CD4-positive, alpha-beta memory T cell (primary cell): ENCODE measurements at regions not wholly inside any gene's neighbourhood (a gene's known extent, or its start where the extent isn't known, plus 50 kb on each side); places are given as distances from the start of the nearest gene placed in this dataset.

Source experiments
- CTCF ChIA-PET: fragments of 350-600 bp; sonication (Branson Sonifier 250); formaldehyde crosslinking; loops from one replicate; lab custom pipeline; 2021; ENCODE audit warnings: inconsistent platforms; ENCODE audit not compliant: partially characterized antibody; lab: Charles Lee
- POLR2A ChIA-PET: fragments of 350-600 bp; sonication (Branson Sonifier 250); formaldehyde crosslinking; loops from one replicate; lab custom pipeline; 2021; ENCODE audit not compliant: partially characterized antibody; lab: Charles Lee
- DNase-seq, 5 donors: peaks; one replicate each; pipeline versions ENCODE4 v3.0.0 to v3.0.0-alpha.2; 2020 to 2022; ENCODE audit warnings: mixed read lengths in 1 of 5
- H3K27ac ChIP-seq: one replicate; pipeline ENCODE4 v1.7.0; 2013; ENCODE audit warnings: low read depth, low read length
- H3K27me3 ChIP-seq: 2 replicates; pipeline ENCODE4 v1.7.0; 2013; ENCODE audit warnings: mild to moderate bottlenecking, low read length, moderate library complexity; ENCODE audit not compliant: insufficient read depth
- H3K36me3 ChIP-seq: 2 replicates; pipeline ENCODE4 v1.7.0; 2013; ENCODE audit warnings: mild to moderate bottlenecking, low read length, moderate library complexity; ENCODE audit not compliant: insufficient read depth
- H3K4me1 ChIP-seq: 2 replicates; pipeline ENCODE4 v1.7.0; 2013; ENCODE audit warnings: mild to moderate bottlenecking, low read length, moderate library complexity; ENCODE audit not compliant: insufficient read depth
- H3K4me3 ChIP-seq, 2 donors: one replicate each; pipeline ENCODE4 v1.7.0; 2013; ENCODE audit warnings: low read length in 2 of 2, mild to moderate bottlenecking in 1 of 2
- H3K9me3 ChIP-seq, 2 donors: one replicate each; pipeline ENCODE4 v1.7.0; 2013; ENCODE audit warnings: low read length in 2 of 2, control low read depth in 1 of 2; ENCODE audit not compliant: control insufficient read depth in 1 of 2
- H3K27ac Mint-ChIP-seq, 7 donors: one replicate each; pipeline ENCODE4 v1.8.0; 2020 to 2021; ENCODE audit warnings: mixed read lengths in 7 of 7, mild to moderate bottlenecking in 6 of 7, inconsistent platforms in 3 of 7, moderate library complexity in 3 of 7
- H3K27me3 Mint-ChIP-seq, 2 donors: one replicate each; pipeline ENCODE4 v1.8.0; 2020 to 2021; ENCODE audit warnings: mixed read lengths in 2 of 2
- H3K36me3 Mint-ChIP-seq, 2 donors: one replicate each; pipeline ENCODE4 v1.8.0; 2020 to 2021; ENCODE audit warnings: mixed read lengths in 2 of 2, inconsistent platforms in 1 of 2, mild to moderate bottlenecking in 1 of 2
- H3K4me1 Mint-ChIP-seq, 4 donors: one replicate each; pipeline ENCODE4 v1.8.0; 2020 to 2021; ENCODE audit warnings: mixed read lengths in 4 of 4, mild to moderate bottlenecking in 1 of 4
- H3K4me3 Mint-ChIP-seq, 8 donors: one replicate each; pipeline ENCODE4 v1.8.0; 2020 to 2021; ENCODE audit warnings: mixed read lengths in 8 of 8, mild to moderate bottlenecking in 7 of 8, moderate library complexity in 6 of 8, inconsistent platforms in 3 of 8
- H3K9me3 Mint-ChIP-seq, 8 donors: one replicate each; pipeline ENCODE4 v1.8.0; 2020 to 2021; ENCODE audit warnings: mixed read lengths in 8 of 8, mild to moderate bottlenecking in 5 of 8, inconsistent platforms in 3 of 8, moderate library complexity in 1 of 8
- intact Hi-C: fragments of 100-400 bp; cut with micrococcal nuclease; formaldehyde crosslinking; loops from one replicate; pipeline ENCODE4 v1.15.1; 2023

- Histone ChIP-seq H3K36me3 (no peaks in the 10 kb centered on the region), H3K27ac (no peak overlapping the region), H3K4me1 (peaks cover 32% of the 10 kb centered on the region), H3K27me3 (no peaks in the 10 kb centered on the region), H3K4me3 (no peak overlapping the region), H3K9me3 (no peaks in the 10 kb centered on the region)
- Mint-ChIP-seq H3K9me3 (no peaks in the 10 kb centered on the region), H3K27ac (peak overlapping the region; percentile 62 to 90 (median 88)), H3K27me3 (no peaks in the 10 kb centered on the region), H3K36me3 (no peaks in the 10 kb centered on the region), H3K4me3 (peak overlapping the region in 7 of 8 donors; percentile 47 to 78 (median 58)), H3K4me1 (peaks cover 22 to 40% (median 30%) of the 10 kb centered on the region in 4 donors)
- DNase-seq: peak in 1 of 5 donors; percentile 16
- ChIA-PET CTCF (interaction anchor here (0.9 to 1.2 kb wide), 3 partner anchors 8 to 21 kb away, joined by 3 to 4 read pairs (median 3); no protein-coding TSS in a partner anchor), POLR2A (interaction anchor here (0.9 to 1.2 kb wide), 2 partner anchors 8 to 116 kb away, joined by 3 read pairs; no protein-coding TSS in a partner anchor)
- intact Hi-C loops: no loop called here
These were observed 117.7 kb downstream of the B3GNT2 start for GRCh38 chr2:62313449-62314227.

GRCh38 chr2:62309465-62310091 lies 113.7 kb downstream of the B3GNT2 start:
- no peaks in the 10 kb centered on the region for H3K9me3 ChIP-seq
- intact Hi-C loops: loop anchor here (5.0 kb wide), 1 partner anchor 398 kb away; the partner anchor contains the start of gene EHBP1
- no peak overlapping the region for H3K4me3 ChIP-seq
- peaks cover 62% of the 10 kb centered on the region for H3K4me1 ChIP-seq
- peak overlapping the region; percentile 70 to 83 (median 78) for H3K4me3 Mint-ChIP-seq
- no peaks in the 10 kb centered on the region for H3K9me3 Mint-ChIP-seq
- no peaks in the 10 kb centered on the region for H3K36me3 Mint-ChIP-seq
- H3K4me1 Mint-ChIP-seq: peaks cover 49 to 77% (median 61%) of the 10 kb centered on the region in 4 donors
- ChIA-PET CTCF (interaction anchor here (0.8 to 1.3 kb wide), 4 partner anchors 8 to 112 kb away, joined by 3 to 6 read pairs (median 4); no protein-coding TSS in a partner anchor), POLR2A (interaction anchor here (1.1 to 1.4 kb wide), 3 partner anchors 12 to 1279 kb away, joined by 3 to 4 read pairs (median 3); partner anchors contain the start of genes MDH1 and WDPCP)
- H3K27me3 ChIP-seq: no peaks in the 10 kb centered on the region
- H3K27ac ChIP-seq: peak overlapping the region; percentile 15
- peak overlapping the region; percentile 79 to 94 (median 90) for H3K27ac Mint-ChIP-seq
- H3K36me3 ChIP-seq: no peaks in the 10 kb centered on the region
- no peak for DNase-seq
- no peaks in the 10 kb centered on the region for H3K27me3 Mint-ChIP-seq

- Histone ChIP-seq H3K4me1 (peaks cover 62% of the 10 kb centered on the region), H3K27me3 (no peaks in the 10 kb centered on the region), H3K4me3 (no peak overlapping the region), H3K27ac (peak overlapping the region; percentile 15), H3K9me3 (no peaks in the 10 kb centered on the region), H3K36me3 (no peaks in the 10 kb centered on the region)
- ChIA-PET CTCF (interaction anchor here (0.8 to 1.3 kb wide), 4 partner anchors 9 to 112 kb away, joined by 3 to 6 read pairs (median 4); no protein-coding TSS in a partner anchor), POLR2A (interaction anchor here (1.1 to 1.4 kb wide), 3 partner anchors 12 to 1280 kb away, joined by 3 to 4 read pairs (median 3); partner anchors contain the start of genes MDH1 and WDPCP)
- H3K36me3 Mint-ChIP-seq: no peaks in the 10 kb centered on the region
- H3K27ac Mint-ChIP-seq: peak overlapping the region in 4 of 7 donors; percentile 35 to 91 (median 63)
- H3K9me3 Mint-ChIP-seq: no peaks in the 10 kb centered on the region
- H3K4me1 Mint-ChIP-seq: peaks cover 50 to 77% (median 62%) of the 10 kb centered on the region in 4 donors
- no peak for DNase-seq
- H3K4me3 Mint-ChIP-seq: peak overlapping the region in 1 of 8 donors; percentile 81
- H3K27me3 Mint-ChIP-seq: no peaks in the 10 kb centered on the region
- intact Hi-C loops: loop anchor here (5.0 kb wide), 1 partner anchor 398 kb away; the partner anchor contains the start of gene EHBP1
These were observed 113.2 kb downstream of the B3GNT2 start for GRCh38 chr2:62309081-62309464.

- Mint-ChIP-seq H3K27me3 (no peaks in the 10 kb centered on the region), H3K36me3 (no peaks in the 10 kb centered on the region), H3K27ac (peak overlapping the region; percentile 29 to 91 (median 82)), H3K4me3 (peak overlapping the region in 3 of 8 donors; percentile 30 to 75 (median 61)), H3K4me1 (peaks cover 54 to 83% (median 66%) of the 10 kb centered on the region in 4 donors), H3K9me3 (no peaks in the 10 kb centered on the region)
- peaks cover 67% of the 10 kb centered on the region for H3K4me1 ChIP-seq
- ChIA-PET CTCF (no interaction called here), POLR2A (no interaction called here)
- intact Hi-C loops: loop anchor here (5.0 kb wide), 1 partner anchor 400 kb away; the partner anchor contains the start of gene EHBP1
- no peaks in the 10 kb centered on the region for H3K9me3 ChIP-seq
- peak overlapping the region; percentile 2 for H3K27ac ChIP-seq
- no peak for DNase-seq
- no peaks in the 10 kb centered on the region for H3K27me3 ChIP-seq
- H3K4me3 ChIP-seq: no peak overlapping the region
- H3K36me3 ChIP-seq: no peaks in the 10 kb centered on the region
These were observed 111.8 kb downstream of the B3GNT2 start for GRCh38 chr2:62307469-62308389.

GRCh38 chr2:62306751-62307468 lies 111.0 kb downstream of the B3GNT2 start:
- Mint-ChIP-seq H3K4me3 (peak overlapping the region in 7 of 8 donors; percentile 20 to 75 (median 50)), H3K36me3 (no peaks in the 10 kb centered on the region), H3K9me3 (no peaks in the 10 kb centered on the region), H3K4me1 (peaks cover 58 to 90% (median 72%) of the 10 kb centered on the region in 4 donors), H3K27me3 (no peaks in the 10 kb centered on the region), H3K27ac (peak overlapping the region; percentile 79 to 91 (median 82))
- CTCF ChIA-PET: interaction anchor here (0.7 kb wide), 1 partner anchor 191 kb away, joined by 3 read pairs; no protein-coding TSS in a partner anchor
- intact Hi-C loops: loop anchor here (5.0 kb wide), 1 partner anchor 400 kb away; the partner anchor contains the start of gene EHBP1
- Histone ChIP-seq H3K9me3 (no peaks in the 10 kb centered on the region), H3K36me3 (no peaks in the 10 kb centered on the region), H3K4me3 (no peak overlapping the region), H3K27ac (peak overlapping the region; percentile 2), H3K27me3 (no peaks in the 10 kb centered on the region), H3K4me1 (peaks cover 75% of the 10 kb centered on the region)
- POLR2A ChIA-PET: no interaction called here
- peak; percentile 17 to 60 (median 29) for DNase-seq
